Left lung (tissue), 4 donors: ENCODE measurements at regions not wholly inside any gene's neighbourhood (a gene's known extent, or its start where the extent isn't known, plus 50 kb on each side); places are given as distances from the start of the nearest gene placed in this dataset.

Experiments
- ATAC-seq: fragments of 200-7000 bp; cut with Tn5 transposase; one replicate; pipeline ENCODE4 v1.9.1; 2020; ENCODE audit warnings: moderate library complexity
- DNase-seq, 4 donors: peaks; one replicate each; pipeline ENCODE4 v3.0.0-alpha.2; 2013 to 2020
- H3K27ac ChIP-seq, 2 donors: fragments of 200-600 bp; sonication (generic) in 1 of 2; one replicate each; pipeline versions ENCODE4 v1.5.0 to v1.8.0; 2020 to 2021
- H3K27me3 ChIP-seq, 2 donors: fragments of 200-600 bp; sonication (generic) in 1 of 2; one replicate each; pipeline versions ENCODE4 v1.5.0 to v1.8.0; 2020 to 2021
- H3K36me3 ChIP-seq, 2 donors: fragments of 200-600 bp; sonication (generic) in 1 of 2; one replicate each; pipeline versions ENCODE4 v1.5.0 to v1.8.0; 2020 to 2021
- H3K4me1 ChIP-seq, 2 donors: fragments of 200-600 bp; one replicate each; pipeline ENCODE4 v1.8.0; 2021
- H3K4me3 ChIP-seq, 2 donors: fragments of 200-600 bp; sonication (generic) in 1 of 2; one replicate each; pipeline versions ENCODE4 v1.5.0 to v1.8.0; 2020 to 2021; ENCODE audit warnings: mild to moderate bottlenecking in 1 of 2
- H3K9me3 ChIP-seq, 2 donors: fragments of 200-600 bp; sonication (generic) in 1 of 2; one replicate each; pipeline versions ENCODE4 v1.5.0 to v1.8.0; 2020 to 2021
- CTCF ChIP-seq, 2 donors: fragments of 200-600 bp; sonication (generic) in 1 of 2; IDR thresholded peaks; one replicate each; pipeline versions ENCODE4 v1.5.0 to v1.8.0; 2021; ENCODE audit warnings: antibody characterized with exemption in 2 of 2
- intact Hi-C, 2 donors: fragments of 100-400 bp; cut with DNase I; formaldehyde crosslinking; loops; one replicate each; pipeline versions ENCODE4 v1.11.2 to v1.14.2; 2022
- donor health status: DM: no; HTN: yes; CAD: no.
- donor health status: DM: no; HTN: no; CAD: no.

- peak; percentile 84 for ATAC-seq
Measured at GRCh38 chr5:143714629-143715028, 97.3 kb upstream of the HMHB1 start.

DNA sequence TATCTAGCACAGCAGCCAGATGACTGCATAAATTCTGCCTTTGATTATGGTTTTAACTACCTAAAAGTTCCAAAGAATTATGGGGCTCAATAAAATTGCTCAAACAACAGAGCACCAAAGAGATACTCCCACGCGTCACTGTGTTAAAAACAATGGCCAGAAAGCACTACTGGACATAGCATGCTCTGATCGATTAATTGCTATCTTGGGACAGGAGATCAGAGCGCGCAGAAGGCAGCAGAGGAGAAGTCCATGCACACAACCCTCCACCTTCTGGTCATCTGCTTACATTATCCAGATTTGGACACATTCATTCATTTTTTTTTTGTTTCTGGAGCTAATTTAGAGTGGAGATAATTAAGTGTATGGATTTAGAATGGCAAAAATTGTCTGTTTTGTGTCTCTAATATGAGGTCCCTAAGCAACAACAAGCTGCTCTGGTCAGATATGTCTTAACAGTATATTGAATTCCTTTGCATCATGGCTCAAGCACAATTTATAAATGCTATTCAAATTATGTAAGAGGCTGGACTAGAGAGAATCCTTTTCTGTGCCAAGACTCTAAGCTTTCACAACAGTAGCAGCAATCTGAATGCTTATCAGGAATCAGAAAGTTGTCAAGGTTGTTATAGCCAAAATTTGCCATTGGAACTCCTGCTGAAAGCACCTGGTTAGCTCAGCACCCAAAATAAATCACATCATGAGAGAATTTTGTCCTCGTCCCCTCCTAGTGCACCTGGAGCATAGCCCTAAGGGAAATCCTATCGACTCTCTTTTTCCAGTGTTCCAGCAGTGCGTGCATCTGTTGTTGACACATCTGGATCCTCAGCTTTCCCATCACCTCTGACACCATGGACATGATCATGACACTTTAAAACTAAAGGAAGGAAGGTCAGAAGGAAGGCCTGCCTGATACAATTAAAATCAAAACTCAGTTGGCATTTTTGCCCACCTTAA lies 98.6 kb upstream of the HMHB1 start:
- ATAC-seq (peak; percentile 46), DNase-seq (peak in 2 of 4 donors; percentile 65 to 74)
- H3K4me3 ChIP-seq = no peak overlapping the region
- no peaks in the 10 kb centered on the region for H3K4me1 ChIP-seq
- no peaks in the 10 kb centered on the region for H3K9me3 ChIP-seq
- no peak for TF ChIP-seq CTCF (IDR thresholded peaks at IDR 0.05)
- no peaks in the 10 kb centered on the region for H3K27me3 ChIP-seq
- intact Hi-C loops = no loop called here
- H3K27ac ChIP-seq = peak overlapping the region in 1 of 2 donors; percentile 49
- H3K36me3 ChIP-seq = no peaks in the 10 kb centered on the region

More at GRCh38 chr5:143714629-143715028, 97.3 kb upstream of the HMHB1 start:
- Histone ChIP-seq H3K27me3 (no peaks in the 10 kb centered on the region), H3K27ac (peak overlapping the region; percentile 1 to 20), H3K4me1 (no peaks in the 10 kb centered on the region), H3K36me3 (no peaks in the 10 kb centered on the region), H3K9me3 (no peaks in the 10 kb centered on the region), H3K4me3 (no peak overlapping the region)
- intact Hi-C loops = no loop called here
- peak in 3 of 4 donors; percentile 33 to 72 (median 61) for DNase-seq
- TF ChIP-seq CTCF (IDR thresholded peaks at IDR 0.05) = no peak

- no peaks in the 10 kb centered on the region for H3K27me3 ChIP-seq
- DNase-seq (no peak), ATAC-seq (no peak)
- no peak overlapping the region for H3K27ac ChIP-seq
- H3K4me3 ChIP-seq = no peak overlapping the region
- no peak for TF ChIP-seq CTCF (IDR thresholded peaks at IDR 0.05)
- no peaks in the 10 kb centered on the region for H3K36me3 ChIP-seq
- H3K9me3 ChIP-seq = no peaks in the 10 kb centered on the region
- no peaks in the 10 kb centered on the region for H3K4me1 ChIP-seq
- intact Hi-C loops = no loop called here
Measured at GRCh38 chr5:143708672-143709071, 103.3 kb upstream of the HMHB1 start.

GRCh38 chr5:143707806-143708205 lies 104.2 kb upstream of the HMHB1 start:
- TF ChIP-seq CTCF (IDR thresholded peaks at IDR 0.05) = no peak

DNA sequence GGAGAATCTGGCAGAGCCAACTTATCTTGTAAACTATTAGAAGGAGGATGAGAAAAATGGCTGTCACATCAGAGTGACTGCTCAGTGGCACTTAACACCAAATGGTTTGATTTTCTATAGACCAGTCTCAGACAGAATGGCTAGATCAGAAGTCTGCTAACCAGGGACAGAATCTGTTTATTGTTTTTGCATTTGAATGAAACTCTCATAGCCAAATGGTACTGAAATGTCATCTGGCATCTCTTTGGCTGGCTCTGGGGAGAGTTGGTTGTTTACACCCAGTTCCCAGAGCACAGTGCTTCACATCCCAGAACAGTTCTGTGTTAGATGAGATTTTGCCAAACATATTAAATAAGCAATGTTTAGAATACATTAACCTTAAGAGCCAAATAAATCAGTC lies 106.6 kb upstream of the HMHB1 start:
- ATAC-seq (no peak), DNase-seq (no peak)
- Histone ChIP-seq H3K36me3 (no peaks in the 10 kb centered on the region), H3K4me3 (no peak overlapping the region), H3K27ac (no peak overlapping the region), H3K27me3 (no peaks in the 10 kb centered on the region), H3K4me1 (no peaks in the 10 kb centered on the region), H3K9me3 (no peaks in the 10 kb centered on the region)
- intact Hi-C loops = no loop called here
- no peak for TF ChIP-seq CTCF (IDR thresholded peaks at IDR 0.05)

More at GRCh38 chr5:143707806-143708205, 104.2 kb upstream of the HMHB1 start:
- H3K4me1 ChIP-seq = no peaks in the 10 kb centered on the region
- DNase-seq (peak in 2 of 4 donors; percentile 36 to 49), ATAC-seq (no peak)
- no peaks in the 10 kb centered on the region for H3K27me3 ChIP-seq
- H3K27ac ChIP-seq = no peak overlapping the region
- no peaks in the 10 kb centered on the region for H3K36me3 ChIP-seq
- no peaks in the 10 kb centered on the region for H3K9me3 ChIP-seq
- H3K4me3 ChIP-seq = no peak overlapping the region
- intact Hi-C loops = no loop called here
